ENCODE measurements at regions not wholly inside any gene's neighbourhood (a gene's known extent, or its start where the extent isn't known, plus 50 kb on each side); places are given as distances from the start of the nearest gene placed in this dataset.

- Histone ChIP-seq H3K36me3 (replicated peaks) (no peaks in the 10 kb centered on the region), H3K4me3 (ENCODE audit: low read depth, low read length) (no peak overlapping the region), H3K27ac (no peak overlapping the region), H3K27me3 (replicated peaks) (no peaks in the 10 kb centered on the region)
- in situ Hi-C loops (cut with HindIII; ENCODE audit: low pct_ligation_motif_present, low sequenced_read_pairs): no loop called here
- no peak for TF ChIP-seq CTCF (IDR thresholded peaks at IDR 0.05; ENCODE audit: low read depth, low read length, missing control alignments)
- DNase-seq: no peak
These were observed 534.0 kb downstream of the FUT8 start for GRCh38 chr14:65946494-65946893.

DNA sequence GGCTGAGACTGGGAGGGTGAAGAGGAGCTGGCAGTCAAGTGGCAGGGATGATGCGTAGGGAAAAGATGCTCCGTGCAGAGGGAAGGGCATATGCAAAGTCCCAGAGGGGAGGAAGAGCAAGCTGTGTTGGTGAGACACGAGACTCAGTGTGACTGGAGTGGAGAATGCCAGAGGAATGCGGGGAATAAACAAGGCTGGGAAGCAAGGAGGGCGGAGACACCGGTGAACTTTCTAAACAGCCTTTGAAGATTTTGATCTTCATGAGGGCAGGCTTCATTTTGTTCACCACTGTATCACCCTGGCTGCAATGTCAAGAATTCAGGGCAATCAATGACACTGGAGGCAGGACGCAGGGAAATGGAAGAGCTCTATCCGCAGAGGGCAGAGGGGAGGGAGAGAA, 535.8 kb downstream of the FUT8 start:
- TF ChIP-seq CTCF (IDR thresholded peaks at IDR 0.05; ENCODE audit: low read depth, low read length, missing control alignments): no peak
- Histone ChIP-seq H3K27ac (no peak overlapping the region), H3K36me3 (replicated peaks) (no peaks in the 10 kb centered on the region), H3K4me3 (ENCODE audit: low read depth, low read length) (no peak overlapping the region), H3K27me3 (replicated peaks) (no peaks in the 10 kb centered on the region)
- in situ Hi-C loops (cut with HindIII; ENCODE audit: low pct_ligation_motif_present, low sequenced_read_pairs): no loop called here
- no peak for DNase-seq

DNA sequence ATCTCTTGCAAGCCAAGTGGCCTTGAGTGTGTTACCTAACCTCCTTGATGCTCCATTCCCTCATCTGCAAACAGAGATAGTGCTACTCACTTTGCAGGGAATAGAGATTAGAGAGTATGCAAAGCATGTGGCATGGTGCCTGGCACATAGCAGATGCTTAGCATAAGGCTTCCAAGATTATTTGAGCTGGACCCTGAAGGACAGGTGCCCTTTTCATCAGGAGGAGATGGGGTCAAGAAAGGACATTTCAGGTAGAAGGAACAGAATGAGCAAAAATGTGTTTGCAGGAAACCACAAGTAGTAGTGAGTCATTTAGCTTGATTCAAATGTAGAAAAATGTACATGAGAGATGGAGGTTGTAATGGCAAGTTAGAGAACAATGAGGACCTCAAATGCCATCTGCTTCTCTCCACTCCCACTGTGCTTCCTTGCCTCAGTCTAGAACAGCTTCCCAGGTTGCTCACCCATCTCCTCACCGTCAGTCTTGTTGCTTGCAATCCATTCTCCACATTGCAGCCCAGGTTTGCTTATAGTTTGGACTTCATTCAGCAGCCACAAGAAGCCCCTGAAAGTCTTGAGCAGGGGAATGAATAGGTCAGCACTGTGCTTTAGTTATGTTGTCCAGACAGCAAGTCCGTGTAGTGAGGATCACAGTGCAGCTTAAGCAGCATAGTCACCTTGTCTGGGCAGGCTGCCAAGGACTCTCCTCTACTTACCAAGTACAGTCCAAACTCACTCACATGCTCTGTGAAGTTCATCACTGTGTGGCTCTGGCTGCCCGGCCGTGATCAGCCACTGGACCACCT, 536.3 kb upstream of the CCDC196 start:
- Histone ChIP-seq H3K27ac (no peak overlapping the region), H3K27me3 (replicated peaks) (no peaks in the 10 kb centered on the region), H3K36me3 (replicated peaks) (no peaks in the 10 kb centered on the region), H3K4me3 (ENCODE audit: low read depth, low read length) (no peak overlapping the region)
- no peak for TF ChIP-seq CTCF (IDR thresholded peaks at IDR 0.05; ENCODE audit: low read depth, low read length, missing control alignments)
- in situ Hi-C loops (cut with HindIII; ENCODE audit: low pct_ligation_motif_present, low sequenced_read_pairs): no loop called here
- peak; percentile 17 for DNase-seq

DNA sequence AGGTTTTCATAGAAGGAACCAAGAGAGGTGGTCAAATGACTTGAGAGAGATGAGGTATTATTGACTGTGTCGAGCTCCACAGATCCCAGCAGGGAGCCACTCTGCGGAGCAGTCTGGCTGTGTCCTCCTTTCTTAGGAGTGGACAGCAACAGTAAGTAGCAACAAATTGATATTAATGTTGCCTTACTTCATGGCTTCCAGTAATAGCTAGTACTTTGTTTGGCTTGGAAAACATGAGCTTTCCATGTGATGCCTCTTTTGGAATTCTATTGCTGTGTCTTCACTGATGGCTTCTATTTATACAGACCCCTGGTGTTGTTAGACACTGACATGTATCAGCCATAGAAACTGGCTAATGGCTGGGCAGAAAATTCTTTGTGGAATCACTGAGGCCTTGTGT, 531.2 kb upstream of the CCDC196 start:
- no peaks in the 10 kb centered on the region for H3K36me3 ChIP-seq (replicated peaks)
- no peaks in the 10 kb centered on the region for H3K27me3 ChIP-seq (replicated peaks)
- no peak overlapping the region for H3K4me3 ChIP-seq (ENCODE audit: low read depth, low read length)
- no peak overlapping the region for H3K27ac ChIP-seq
- no peak for DNase-seq
- TF ChIP-seq CTCF (IDR thresholded peaks at IDR 0.05; ENCODE audit: low read depth, low read length, missing control alignments): no peak
- in situ Hi-C loops (cut with HindIII; ENCODE audit: low pct_ligation_motif_present, low sequenced_read_pairs): no loop called here

GRCh38 chr14:65957631-65958205, 528.5 kb upstream of the CCDC196 start:
- no peak for TF ChIP-seq CTCF (IDR thresholded peaks at IDR 0.05; ENCODE audit: low read depth, low read length, missing control alignments)
- Histone ChIP-seq H3K36me3 (replicated peaks) (no peaks in the 10 kb centered on the region), H3K27ac (no peak overlapping the region), H3K4me3 (ENCODE audit: low read depth, low read length) (no peak overlapping the region), H3K27me3 (replicated peaks) (no peaks in the 10 kb centered on the region)
- no peak for DNase-seq
- in situ Hi-C loops (cut with HindIII; ENCODE audit: low pct_ligation_motif_present, low sequenced_read_pairs): no loop called here

Measured in brain microvascular endothelial cell (primary cell).